GM21786 (cell line): ENCODE measurements at regions not wholly inside any gene's neighbourhood (a gene's known extent, or its start where the extent isn't known, plus 50 kb on each side); places are given as distances from the start of the nearest gene placed in this dataset.
"Not testable (repeated sequence)": the region's sequence is repeated elsewhere in the genome, so short reads cannot be mapped to it uniquely, and the experiment has no call there.

Source experiments
- ATAC-seq: cut with Tn5 transposase; IDR thresholded peaks from one replicate; pipeline ENCODE4 v1.9.1; 2021; ENCODE audit not compliant: unreplicated experiment

DNA sequence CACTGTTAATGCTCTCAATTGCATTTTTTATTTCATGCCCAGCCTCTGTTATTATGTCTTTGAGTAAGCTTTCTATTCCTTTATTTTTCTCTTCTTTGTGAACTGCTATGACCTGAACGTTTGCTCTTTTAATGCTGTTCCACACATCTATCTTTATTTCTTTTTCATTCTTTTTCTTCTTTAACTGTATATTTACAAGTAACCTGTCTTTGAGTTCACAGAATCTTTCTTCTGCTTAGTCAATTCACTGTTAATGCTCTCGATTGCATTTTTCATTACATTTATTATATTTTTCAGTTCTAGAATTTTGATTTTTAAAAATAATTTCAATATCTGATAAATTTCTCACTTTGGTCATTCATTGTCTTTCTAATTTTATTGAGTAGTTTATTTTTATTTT lies 316.3 kb upstream of the MEF2C start:
- ATAC-seq, result no peak

DNA sequence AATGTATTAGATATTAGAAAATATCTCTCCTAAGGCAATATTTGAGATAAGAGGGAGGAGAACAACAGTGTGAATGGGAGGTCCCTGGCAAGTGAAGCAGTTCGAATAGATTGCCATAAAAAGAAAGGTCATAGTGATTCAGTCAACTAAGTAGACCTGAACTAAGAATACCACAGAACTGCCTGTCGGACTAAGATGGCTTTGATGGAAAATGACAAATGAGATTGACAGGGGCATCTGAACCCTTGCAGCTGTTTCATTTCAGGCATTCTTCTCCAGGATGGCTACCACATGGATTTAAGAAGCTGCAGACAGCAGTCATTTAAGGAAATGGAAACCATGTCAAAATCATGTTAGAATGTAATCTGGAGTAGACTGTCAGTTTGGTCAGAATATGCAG lies 308.4 kb upstream of the MEF2C start:
- no peak for ATAC-seq

DNA sequence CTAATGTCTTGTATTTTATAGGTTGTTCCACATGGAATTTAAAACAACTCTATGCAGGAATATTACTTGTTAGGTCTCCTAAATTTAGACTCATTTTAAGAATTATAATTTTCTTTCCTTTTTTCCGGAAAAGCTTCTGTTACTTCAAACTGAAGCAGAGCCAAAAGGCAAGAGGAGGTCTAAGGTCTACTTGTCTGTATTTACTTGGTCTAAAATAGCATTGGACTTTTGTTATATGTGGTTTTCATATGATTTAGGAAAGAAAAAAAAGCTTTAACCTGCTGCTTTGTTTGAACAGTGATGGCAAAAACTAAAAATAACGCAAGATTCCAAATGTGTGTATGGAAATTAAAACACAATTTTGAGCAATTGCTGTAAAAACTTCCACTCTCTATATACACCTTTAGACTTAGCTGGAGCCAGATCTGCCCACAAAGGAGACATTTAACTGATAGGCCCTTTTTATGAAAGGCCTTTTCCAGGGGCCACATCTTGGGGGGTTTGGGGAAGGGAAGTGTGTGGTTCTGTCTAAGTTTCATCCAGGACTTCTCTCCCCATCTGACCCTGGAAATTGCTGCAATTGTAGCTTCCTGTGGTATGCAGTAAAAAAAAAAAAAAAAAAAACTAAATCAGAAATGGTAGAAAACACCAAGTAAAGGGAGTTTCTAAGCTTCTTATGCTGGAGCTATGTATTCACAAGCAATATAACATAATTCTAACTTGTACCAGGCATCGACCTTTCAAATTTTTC lies 307.7 kb upstream of the MEF2C start:
- ATAC-seq, result no peak

DNA sequence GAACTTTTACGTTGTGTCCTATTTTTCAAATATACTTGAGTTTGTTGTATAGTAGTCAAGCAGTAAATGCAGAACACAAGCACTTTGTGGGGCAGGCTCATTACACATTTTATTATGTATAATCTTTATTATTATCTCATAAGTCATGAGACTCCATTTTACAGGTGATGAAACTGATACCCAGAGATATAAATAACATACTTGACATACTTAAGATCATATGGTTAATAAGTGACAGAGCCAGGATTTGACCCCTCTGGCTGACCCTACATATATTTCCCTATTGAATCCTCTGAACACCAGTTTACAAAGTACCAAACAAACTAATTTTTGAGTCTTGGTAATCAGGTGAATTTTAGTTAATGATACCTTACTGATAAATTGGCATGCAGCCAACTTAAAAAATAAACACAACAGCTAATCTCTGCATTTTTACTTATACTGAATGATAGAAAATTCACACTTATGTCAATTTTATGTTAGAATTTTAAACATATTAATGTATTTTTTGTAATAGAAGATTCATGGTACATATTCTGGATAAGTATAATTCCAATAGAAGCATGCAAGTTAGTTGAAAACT lies 305.0 kb upstream of the MEF2C start:
- ATAC-seq, result peak; percentile 64

DNA sequence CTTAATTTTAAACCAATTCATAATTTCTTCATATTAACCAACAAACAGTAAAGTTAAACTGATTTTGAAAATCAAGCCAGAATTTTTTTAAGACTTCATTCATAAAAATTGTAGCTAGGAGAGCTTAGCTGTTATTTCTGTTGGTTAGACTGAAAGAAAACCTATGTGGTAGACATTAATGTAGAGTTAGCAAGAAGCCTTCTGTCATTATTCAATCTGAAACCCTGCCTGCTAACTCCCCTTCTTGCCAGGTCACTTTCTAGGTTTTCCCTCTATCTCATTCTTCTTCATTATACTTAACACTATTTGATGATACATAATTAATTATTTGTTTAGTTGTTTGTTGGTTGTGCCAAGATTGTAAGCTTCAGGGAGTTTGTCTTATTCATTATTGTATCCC lies 304.3 kb upstream of the MEF2C start:
- no peak for ATAC-seq

DNA sequence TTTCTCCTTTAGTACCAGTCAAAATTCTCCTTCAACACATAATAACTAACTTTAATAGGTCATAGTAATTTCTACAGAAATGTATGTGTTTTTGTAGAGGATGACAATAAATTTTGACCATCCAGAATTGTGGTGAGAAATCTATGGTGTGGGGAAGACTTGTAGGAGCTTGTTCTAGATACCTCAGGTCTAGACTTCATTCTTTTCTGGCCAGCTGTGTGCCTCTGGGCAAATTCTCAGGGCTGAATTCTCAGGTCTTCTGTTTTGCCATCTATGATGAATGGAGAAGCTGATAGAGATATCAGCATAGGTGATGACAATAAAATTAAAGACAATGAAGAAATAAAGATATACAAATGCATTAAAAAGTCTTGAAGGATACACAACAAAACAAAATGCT lies 298.6 kb upstream of the MEF2C start:
- no peak for ATAC-seq

DNA sequence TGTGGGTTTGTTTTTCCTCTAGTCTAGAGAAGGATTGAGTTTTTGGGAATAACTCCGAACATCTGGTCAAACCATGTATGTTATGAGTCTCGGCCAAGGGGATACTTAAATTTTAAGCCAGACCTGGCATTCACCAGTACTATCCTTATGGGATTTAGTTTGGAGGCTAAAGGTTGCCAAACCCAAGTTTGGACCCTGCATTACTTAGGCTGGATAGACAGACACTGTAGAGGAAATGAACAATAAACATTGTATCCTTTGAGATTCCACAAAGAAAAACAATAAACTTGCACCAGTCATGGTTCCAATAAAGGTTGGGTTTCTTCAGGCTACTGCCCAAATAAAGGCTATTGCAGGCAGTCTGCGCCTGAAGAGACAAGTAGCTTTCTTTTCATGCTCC lies 296.7 kb upstream of the MEF2C start:
- ATAC-seq, result no peak

DNA sequence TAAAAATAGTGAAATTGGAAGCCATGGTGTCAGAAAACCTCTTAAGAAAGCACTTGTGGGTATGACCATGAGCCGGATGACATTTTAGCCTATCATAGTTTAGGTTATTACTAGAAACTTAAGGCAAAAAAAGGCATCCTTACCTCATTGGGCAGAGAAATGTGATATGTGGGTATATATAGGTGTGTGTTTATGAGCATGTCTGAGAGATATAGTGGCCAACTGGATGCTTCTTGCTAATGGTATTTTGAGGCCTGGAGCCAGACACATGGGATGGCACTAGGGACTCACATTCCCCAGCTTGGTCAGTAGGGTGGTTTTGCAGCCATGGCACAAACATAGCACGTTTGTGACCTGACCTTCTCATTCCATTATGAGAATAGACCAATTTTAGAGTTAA lies 295.6 kb upstream of the MEF2C start:
- ATAC-seq, result no peak

DNA sequence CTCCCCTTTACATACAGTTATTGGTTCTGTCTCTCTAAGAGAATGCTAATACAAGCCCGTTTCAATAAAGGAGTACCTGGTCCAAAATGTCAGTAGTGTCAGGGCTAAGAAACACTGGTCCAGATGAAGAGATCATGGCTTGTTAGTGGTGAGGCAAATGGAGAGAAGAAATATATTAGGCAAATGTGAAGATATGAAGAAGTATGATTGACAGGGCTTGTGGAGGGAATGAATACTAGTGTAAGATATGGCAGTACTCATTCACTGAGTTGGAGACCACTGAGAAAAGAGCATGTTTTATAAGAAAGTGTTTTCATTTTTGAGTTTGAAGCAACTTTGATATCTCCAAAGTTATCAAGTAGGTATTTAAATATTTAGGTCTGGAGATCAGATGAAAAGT lies 290.5 kb upstream of the MEF2C start:
- no peak for ATAC-seq

DNA sequence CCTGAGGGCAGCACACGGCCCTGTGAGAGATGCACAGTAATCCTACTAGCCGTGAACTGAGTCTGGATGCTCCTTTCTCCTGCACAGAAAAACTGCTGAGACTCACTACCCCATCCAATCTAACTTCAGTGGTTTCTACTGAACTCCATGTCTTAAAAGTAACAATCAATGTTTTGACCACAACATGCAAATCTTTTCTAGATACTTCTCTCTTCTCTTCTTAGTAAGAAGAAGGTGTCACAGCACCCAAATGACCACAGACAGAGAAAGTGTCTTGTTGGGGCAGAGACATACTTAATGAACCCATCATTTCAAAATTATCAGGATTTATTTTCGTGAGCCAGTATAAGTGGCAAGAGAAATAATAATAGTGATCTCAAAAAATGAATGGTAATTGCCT lies 285.8 kb upstream of the MEF2C start:
- peak; percentile 95 for ATAC-seq

DNA sequence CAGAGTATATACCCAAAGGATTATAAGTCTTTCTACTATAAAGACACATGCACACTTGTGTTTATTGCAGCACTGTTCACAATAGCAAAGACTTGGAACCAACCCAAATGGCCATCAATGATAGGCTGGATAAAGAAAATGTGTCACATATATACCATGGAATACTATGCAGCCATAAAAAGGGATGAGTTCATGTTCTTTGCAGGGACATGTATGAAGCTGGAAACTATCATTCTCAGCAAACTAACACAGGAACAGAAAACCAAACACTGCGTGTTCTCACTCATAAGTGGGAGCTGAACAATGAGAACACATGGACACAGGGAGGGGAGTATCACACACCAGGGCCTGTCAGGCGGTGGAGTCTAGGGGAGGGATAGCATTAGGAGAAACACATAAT lies 281.7 kb upstream of the MEF2C start:
- not testable (repeated sequence) for ATAC-seq

DNA sequence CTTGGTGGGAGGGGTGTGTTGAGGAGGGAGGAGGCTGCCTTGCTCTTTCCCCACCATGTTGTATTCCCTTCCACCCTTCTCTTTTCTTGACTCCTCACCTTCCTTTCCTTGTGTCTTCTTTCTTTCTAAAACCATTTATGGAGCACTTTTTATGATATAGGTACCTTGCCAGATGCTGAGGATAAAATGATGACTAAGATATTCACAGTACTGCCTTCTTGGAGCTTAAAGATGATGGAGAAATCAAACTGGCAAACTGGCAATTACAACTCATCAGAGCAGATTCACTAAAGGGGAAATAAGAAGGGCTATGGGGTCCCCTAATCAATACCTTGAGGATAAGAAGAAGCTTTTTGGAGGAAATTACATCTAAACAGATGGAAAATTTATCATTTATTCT lies 273.2 kb upstream of the MEF2C start:
- ATAC-seq, result no peak

DNA sequence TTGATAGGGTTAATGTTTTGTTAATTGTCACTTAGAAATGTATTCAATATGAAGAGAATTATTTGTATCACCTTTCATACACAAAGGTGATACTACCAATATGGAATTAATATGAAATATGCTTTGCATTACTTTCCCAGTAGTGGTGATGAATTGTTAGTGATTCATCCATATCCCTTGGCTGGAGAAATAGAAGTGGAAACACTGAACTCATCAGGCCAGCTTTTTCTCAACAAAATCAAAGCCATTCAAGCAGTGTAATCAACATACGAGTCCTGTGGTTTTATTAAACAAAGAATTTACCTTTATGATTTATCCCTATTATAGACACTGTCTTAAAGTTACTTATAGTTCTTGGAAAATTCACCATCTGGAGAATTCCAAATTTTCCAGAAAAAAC lies 264.0 kb upstream of the MEF2C start:
- no peak for ATAC-seq

DNA sequence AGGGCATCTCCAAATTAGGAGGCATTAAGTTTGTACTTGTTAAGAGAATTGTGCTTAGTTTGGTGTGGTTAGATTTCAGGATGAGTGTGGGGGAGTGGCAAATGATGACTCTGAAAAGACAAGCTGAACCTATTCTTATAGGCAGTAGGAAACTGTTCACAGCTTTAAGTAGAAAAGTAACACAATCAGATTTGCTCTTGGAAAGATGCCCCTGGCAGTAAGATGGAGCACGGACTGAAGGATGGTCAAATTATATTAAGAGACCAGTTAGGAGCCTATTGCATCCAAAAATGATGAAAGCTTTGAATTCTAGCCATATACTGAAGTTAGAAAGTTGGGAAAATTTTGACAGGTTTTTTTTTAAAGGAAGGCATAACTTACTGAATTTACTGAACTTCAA lies 254.2 kb upstream of the MEF2C start:
- no peak for ATAC-seq

DNA sequence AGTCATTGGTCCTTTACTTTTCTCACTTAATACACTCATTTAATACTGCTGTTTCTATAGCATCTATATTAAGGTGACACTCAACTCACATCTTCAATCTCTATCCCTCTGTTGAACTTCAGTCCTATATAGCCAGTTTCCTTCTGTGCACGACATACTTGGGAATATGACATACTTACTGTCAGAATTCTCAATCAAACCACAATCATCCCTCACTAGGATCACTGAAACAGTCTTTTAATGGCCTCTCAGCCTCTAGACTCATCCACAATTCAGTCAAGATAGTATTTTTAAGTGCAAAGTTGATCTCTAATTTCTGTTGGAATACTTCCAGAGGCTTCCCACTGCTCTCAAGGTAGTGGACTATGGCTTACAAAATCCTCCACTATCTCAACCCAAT lies 251.0 kb upstream of the MEF2C start:
- ATAC-seq, result no peak

DNA sequence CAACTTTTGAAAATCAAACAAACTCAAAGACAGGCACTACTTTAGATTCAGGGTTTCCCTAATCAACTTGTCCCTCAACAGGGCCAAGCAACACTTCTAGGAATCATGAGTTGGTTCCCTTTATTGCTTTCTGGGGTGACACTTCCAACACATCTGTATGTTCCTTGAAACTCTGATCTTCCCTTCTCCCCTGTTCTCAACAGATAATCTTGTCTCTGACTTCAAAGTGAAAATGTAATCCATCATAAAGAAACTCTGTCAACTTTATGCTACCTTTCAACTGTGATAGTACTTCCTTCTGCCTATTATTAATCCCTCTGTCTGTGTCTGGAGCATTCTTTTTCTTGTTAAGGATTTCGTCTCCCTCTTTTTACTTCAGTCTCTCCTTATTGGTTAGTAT lies 250.1 kb upstream of the MEF2C start:
- no peak for ATAC-seq

DNA sequence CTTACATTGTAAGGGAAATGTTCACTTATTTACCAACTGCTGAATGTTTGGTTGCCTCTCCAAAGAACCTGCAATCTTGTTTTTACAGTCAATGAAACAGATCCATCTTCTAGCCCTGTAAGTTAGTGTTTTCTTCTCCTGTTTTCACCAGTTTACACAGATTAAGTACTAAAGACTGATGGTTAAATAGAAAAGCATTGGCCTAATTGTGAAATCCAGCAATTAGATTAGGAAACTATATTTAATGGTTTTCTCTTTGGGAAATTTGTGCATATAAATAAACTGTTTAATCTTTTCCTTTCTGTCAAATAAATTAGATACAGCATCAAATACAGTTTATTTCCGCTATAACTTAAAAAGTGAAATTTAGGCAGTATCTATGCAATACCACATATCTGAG lies 247.9 kb upstream of the MEF2C start:
- ATAC-seq, result no peak

DNA sequence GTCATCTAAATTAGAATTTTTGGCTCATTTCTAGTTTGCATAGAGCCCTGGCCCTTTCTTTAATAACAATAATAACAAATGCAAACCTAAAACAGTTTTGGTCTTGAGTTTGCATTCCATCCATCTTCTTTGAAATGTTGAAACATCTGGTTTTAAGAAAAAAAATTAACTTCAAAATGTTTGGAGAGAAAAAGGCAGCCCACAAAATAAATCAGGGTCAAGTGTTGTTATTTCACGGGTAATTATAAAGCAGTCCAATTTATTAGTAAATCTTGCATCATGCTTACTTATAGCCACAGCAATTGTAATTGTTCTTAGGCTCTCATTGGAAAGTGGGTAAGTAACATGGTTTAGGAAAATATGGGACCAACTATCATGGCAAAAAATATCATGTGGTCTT lies 247.0 kb upstream of the MEF2C start:
- ATAC-seq, result no peak

DNA sequence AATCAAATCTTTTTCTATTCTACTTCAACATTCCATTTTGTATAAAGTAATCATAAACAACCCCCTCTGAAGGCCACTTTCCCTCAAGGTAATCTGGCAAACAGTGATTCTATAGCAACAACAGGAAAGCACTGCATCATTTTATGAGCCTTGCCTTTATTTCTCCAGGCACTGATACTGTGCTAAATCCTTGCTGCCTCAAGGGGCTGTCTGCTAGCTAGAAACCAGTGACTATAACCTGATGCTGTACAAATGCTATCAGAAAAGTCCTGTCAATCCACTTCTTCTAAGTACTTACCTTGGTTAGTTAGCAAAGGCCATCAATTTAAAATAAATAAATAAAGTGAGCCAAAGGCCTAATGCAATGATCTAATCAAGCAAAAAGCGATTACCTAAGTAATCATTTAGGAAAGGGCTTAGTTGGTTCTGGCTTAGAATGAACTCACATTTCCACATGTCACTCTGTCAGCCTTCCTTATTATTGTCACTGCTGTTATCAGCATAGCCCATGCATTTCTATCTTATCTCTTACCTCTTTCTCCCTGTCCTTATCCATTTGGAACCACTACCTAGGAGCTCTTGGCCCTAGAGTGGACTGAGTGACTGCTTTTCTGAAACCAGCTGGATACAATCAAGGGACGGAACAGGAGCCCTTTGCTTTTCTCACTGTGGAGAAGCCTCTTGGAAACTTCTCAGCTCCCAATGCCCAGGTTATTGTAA lies 246.1 kb upstream of the MEF2C start:
- ATAC-seq, result no peak

DNA sequence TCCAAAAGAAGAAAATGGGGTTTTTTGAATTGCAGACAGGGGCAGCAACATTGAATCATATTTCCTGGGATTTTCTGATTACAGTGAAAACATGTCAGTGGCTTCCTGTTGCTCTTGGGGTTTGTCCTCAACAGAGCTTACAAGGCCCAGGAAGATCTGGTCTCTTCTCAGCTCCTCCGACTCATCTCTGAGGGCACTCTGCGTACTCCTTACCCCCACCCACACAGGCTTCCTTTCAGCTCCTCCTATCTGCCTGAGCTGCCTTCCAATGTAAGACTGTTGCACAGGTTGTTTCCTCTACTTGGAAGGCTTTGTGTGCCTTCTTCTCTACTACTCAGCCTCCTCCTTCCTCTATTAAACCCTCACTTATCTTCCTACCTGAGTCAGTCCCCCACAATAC lies 245.1 kb upstream of the MEF2C start:
- ATAC-seq, result no peak

DNA sequence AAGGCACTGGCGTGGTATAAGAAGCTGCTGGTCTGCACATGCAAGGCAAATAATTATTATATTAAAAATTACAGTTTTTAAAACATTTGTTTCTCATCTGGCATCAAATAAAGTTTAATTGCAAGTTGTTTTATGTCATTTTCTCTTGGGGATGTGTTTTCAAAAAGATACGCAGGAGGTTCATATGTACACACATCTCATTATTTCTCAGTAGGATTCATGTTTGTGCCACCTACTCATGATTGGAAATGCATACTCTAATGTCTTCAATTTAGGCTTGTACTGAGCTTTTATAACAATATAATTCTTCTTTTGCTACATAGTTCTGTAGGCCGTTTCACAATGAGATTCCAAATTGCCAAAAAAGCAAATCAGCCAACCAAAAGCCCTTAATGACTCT lies 244.2 kb upstream of the MEF2C start:
- no peak for ATAC-seq

DNA sequence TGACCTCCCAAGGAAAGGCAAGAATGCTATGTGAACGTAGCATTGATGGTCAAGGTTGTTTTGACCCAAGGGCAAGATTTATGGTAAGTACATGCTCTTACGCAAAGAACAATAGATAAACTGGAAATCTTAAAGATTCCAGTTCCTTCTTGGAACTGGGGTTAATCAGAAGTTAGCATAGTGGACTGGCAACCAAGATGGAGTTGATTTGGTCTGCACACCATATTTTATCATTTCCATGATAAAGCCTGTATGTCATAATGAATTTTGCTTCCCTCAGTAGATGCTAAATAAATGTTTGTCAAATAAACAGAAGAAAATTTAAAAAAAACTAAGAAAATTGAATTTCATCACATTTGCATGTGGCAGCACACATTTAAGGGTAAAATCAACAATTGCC lies 242.4 kb upstream of the MEF2C start:
- no peak for ATAC-seq

DNA sequence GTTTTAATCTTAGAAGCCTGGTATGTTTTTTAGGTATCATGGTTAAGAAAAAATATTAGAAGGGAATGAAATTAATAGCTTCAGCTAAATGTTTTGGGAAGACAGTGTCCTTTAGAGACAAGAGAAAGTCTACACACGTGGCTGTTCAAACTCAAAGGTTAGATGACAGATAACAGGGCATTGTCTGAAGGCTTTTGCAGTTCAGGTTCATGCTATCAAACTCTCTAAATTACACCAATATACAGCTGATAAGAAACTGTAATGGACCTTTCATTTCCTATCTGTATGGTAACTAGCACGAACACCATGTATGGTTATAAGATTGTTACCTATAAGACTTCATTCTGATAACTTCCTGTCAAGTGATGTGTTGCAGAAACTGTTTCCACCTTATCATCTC lies 240.6 kb upstream of the MEF2C start:
- no peak for ATAC-seq
